Activated B cell treated with CpG ODN at 0.5 μM for 24 hours (primary cell): ENCODE measurements at regions not wholly inside any gene's neighbourhood (a gene's known extent, or its start where the extent isn't known, plus 50 kb on each side); places are given as distances from the start of the nearest gene placed in this dataset.

ENCODE experiments used
- ATAC-seq: fragments of 200-7000 bp; cut with Tn5 transposase; one replicate; pipeline ENCODE4 v1.10.0; 2021; ENCODE audit warnings: low read depth, mild to moderate bottlenecking, moderate library complexity
- CTCF ChIA-PET: fragments of 350-600 bp; sonication (Branson Sonifier 250); formaldehyde crosslinking; loops from one replicate; lab custom pipeline; 2021; ENCODE audit warnings: antibody characterized with exemption; lab: Charles Lee
- POLR2A ChIA-PET: fragments of 350-600 bp; sonication (Branson Sonifier 250); formaldehyde crosslinking; loops from one replicate; lab custom pipeline; 2021; ENCODE audit warnings: antibody characterized with exemption; lab: Charles Lee
- DNase-seq: peaks from one replicate; pipeline ENCODE4 v3.0.0; 2022
- H3K27ac Mint-ChIP-seq: one replicate; pipeline ENCODE4 v1.8.0; 2020; ENCODE audit warnings: mixed read lengths
- H3K27me3 Mint-ChIP-seq: one replicate; pipeline ENCODE4 v1.8.0; 2021; ENCODE audit warnings: mixed read lengths
- H3K36me3 Mint-ChIP-seq: one replicate; pipeline ENCODE4 v1.8.0; 2021; ENCODE audit warnings: low read depth, mixed read lengths
- H3K4me1 Mint-ChIP-seq: one replicate; pipeline ENCODE4 v1.8.0; 2021; ENCODE audit warnings: mixed read lengths
- H3K4me3 Mint-ChIP-seq: one replicate; pipeline ENCODE4 v1.8.0; 2020; ENCODE audit warnings: mild to moderate bottlenecking, mixed read lengths
- H3K9me3 Mint-ChIP-seq: one replicate; pipeline ENCODE4 v1.8.0; 2020; ENCODE audit warnings: mixed read lengths
- intact Hi-C: fragments of 100-400 bp; cut with micrococcal nuclease; formaldehyde crosslinking; loops from one replicate; pipeline ENCODE4 v1.15.1; 2024
- TF ChIP-seq, protein P1 (sequence below): fragments of 200-600 bp; IDR thresholded peaks from one replicate; pipeline ENCODE4 v1.8.0; 2022; ENCODE audit warnings: antibody characterized with exemption, mild to moderate bottlenecking

- CTCF ChIA-PET: interaction anchor here (0.5 kb wide), 1 partner anchor 480 kb away, joined by 3 read pairs; no protein-coding TSS in a partner anchor
- POLR2A ChIA-PET: no interaction called here
- no peak for DNase-seq
- H3K4me1 Mint-ChIP-seq: peaks cover 3% of the 10 kb centered on the region
- intact Hi-C loops: no loop called here
- no peak overlapping the region for H3K4me3 Mint-ChIP-seq
- no peaks in the 10 kb centered on the region for H3K9me3 Mint-ChIP-seq
- ATAC-seq: no peak
- TF ChIP-seq, protein P1, sequence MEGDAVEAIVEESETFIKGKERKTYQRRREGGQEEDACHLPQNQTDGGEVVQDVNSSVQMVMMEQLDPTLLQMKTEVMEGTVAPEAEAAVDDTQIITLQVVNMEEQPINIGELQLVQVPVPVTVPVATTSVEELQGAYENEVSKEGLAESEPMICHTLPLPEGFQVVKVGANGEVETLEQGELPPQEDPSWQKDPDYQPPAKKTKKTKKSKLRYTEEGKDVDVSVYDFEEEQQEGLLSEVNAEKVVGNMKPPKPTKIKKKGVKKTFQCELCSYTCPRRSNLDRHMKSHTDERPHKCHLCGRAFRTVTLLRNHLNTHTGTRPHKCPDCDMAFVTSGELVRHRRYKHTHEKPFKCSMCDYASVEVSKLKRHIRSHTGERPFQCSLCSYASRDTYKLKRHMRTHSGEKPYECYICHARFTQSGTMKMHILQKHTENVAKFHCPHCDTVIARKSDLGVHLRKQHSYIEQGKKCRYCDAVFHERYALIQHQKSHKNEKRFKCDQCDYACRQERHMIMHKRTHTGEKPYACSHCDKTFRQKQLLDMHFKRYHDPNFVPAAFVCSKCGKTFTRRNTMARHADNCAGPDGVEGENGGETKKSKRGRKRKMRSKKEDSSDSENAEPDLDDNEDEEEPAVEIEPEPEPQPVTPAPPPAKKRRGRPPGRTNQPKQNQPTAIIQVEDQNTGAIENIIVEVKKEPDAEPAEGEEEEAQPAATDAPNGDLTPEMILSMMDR: no peak
- no peaks in the 10 kb centered on the region for H3K36me3 Mint-ChIP-seq
- no peaks in the 10 kb centered on the region for H3K27me3 Mint-ChIP-seq
- H3K27ac Mint-ChIP-seq: no peak overlapping the region
Observed at GRCh38 chr3:99503350-99503749, 135.0 kb upstream of the COL8A1 start.

DNA sequence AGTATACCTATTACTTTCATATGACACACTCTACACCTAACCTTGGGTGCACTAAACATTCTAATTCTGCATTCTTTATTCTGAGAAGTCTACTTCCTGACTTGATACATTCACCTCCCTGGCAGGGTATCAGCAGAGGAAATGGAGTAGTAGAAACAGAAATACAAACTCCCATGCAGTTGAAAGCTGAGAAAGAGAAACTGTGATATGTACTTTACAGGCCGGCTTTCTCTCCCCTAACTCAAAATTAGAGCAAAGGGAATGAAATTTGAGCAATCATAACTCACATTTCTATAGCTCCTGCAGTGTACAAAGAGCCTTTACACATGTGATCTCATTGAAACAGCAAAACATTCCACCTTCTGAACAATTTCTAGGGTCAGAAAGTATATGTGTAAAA lies 135.5 kb upstream of the COL8A1 start:
- Mint-ChIP-seq H3K4me1 (peaks cover 3% of the 10 kb centered on the region), H3K9me3 (no peaks in the 10 kb centered on the region), H3K27me3 (no peaks in the 10 kb centered on the region), H3K36me3 (no peaks in the 10 kb centered on the region), H3K4me3 (no peak overlapping the region), H3K27ac (no peak overlapping the region)
- ChIA-PET POLR2A (no interaction called here), CTCF (interaction anchor here (0.5 kb wide), 1 partner anchor 480 kb away, joined by 3 read pairs; no protein-coding TSS in a partner anchor)
- DNase-seq: no peak
- TF ChIP-seq, protein P1: no peak
- no peak for ATAC-seq
- intact Hi-C loops: no loop called here

GRCh38 chr3:99500485-99500884 lies 137.9 kb upstream of the COL8A1 start:
- Mint-ChIP-seq H3K27me3 (no peaks in the 10 kb centered on the region), H3K9me3 (peaks cover 3% of the 10 kb centered on the region), H3K4me3 (no peak overlapping the region), H3K27ac (no peak overlapping the region), H3K4me1 (no peaks in the 10 kb centered on the region), H3K36me3 (no peaks in the 10 kb centered on the region)
- TF ChIP-seq, protein P1: no peak
- DNase-seq: no peak
- intact Hi-C loops: no loop called here
- ChIA-PET CTCF (no interaction called here), POLR2A (no interaction called here)
- ATAC-seq: no peak

DNA sequence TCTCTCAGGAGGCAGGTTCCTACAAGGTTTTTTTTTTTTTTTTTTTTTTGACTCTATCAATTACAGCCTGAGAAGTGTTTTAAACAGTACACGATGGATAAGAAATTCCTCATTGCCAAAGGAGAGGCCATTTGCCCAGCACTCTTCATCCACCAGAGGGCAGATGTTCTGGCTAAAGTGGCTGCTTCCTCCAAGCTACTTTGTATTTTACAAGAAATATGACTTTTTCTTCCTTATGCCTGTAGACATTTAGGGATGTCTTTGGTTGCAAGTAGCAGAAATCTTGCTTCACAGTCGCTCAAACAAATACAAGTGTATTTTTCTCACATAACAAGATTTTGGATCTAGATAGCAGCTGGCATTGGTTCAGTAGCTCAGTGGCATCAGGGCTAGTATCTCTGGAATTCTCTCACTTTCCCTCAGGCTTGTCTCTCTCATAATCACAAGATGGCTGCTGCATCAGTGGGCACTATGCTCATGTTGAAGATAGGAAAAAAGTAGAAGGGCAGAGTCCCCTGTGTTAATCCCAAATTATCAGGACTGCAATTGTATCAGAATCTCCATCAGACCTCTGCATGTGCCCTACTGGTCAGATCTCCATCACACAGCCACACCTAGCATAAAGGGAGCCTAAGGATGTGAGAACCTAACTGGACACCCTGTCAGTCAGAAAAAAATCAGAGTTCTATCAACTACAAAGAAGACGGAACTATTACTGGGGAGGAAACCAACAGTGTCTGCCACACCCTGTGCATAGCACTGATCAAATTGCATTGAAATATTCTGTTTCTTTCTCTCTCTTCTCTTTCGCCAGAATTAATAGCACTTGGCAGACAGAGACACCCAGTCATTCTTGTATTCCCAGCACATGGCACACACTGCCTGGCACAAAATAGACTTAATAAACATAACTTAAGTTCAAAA lies 138.9 kb upstream of the COL8A1 start:
- H3K4me3 Mint-ChIP-seq: no peak overlapping the region
- H3K4me1 Mint-ChIP-seq: no peaks in the 10 kb centered on the region
- no peaks in the 10 kb centered on the region for H3K36me3 Mint-ChIP-seq
- ATAC-seq (no peak), DNase-seq (no peak)
- intact Hi-C loops: loop anchor here (1.0 kb wide), 1 partner anchor 33 kb away; no protein-coding TSS in a partner anchor
- TF ChIP-seq, protein P1: no peak
- POLR2A ChIA-PET: no interaction called here
- no peaks in the 10 kb centered on the region for H3K27me3 Mint-ChIP-seq
- peaks cover 3% of the 10 kb centered on the region for H3K9me3 Mint-ChIP-seq
- H3K27ac Mint-ChIP-seq: no peak overlapping the region
- CTCF ChIA-PET: no interaction called here

- ATAC-seq (no peak), DNase-seq (no peak)
- peaks cover 3% of the 10 kb centered on the region for H3K9me3 Mint-ChIP-seq
- POLR2A ChIA-PET: no interaction called here
- H3K27ac Mint-ChIP-seq: no peak overlapping the region
- H3K27me3 Mint-ChIP-seq: no peaks in the 10 kb centered on the region
- CTCF ChIA-PET: no interaction called here
- TF ChIP-seq, protein P1: no peak
- H3K4me3 Mint-ChIP-seq: no peak overlapping the region
- no peaks in the 10 kb centered on the region for H3K4me1 Mint-ChIP-seq
- H3K36me3 Mint-ChIP-seq: no peaks in the 10 kb centered on the region
- intact Hi-C loops: loop anchor here (1.0 kb wide), 1 partner anchor 34 kb away; no protein-coding TSS in a partner anchor
Observed at GRCh38 chr3:99498550-99499234, 139.7 kb upstream of the COL8A1 start.
